Endodermal cell (in vitro differentiated cells): ENCODE measurements at regions not wholly inside any gene's neighbourhood (a gene's known extent, or its start where the extent isn't known, plus 50 kb on each side); places are given as distances from the start of the nearest gene placed in this dataset.

ENCODE experiments used
- DNase-seq: peaks from one replicate; pipeline ENCODE4 v3.0.0-alpha.2; 2017
- H3K27ac ChIP-seq: 2 replicates; pipeline ENCODE4 v1.5.1; 2013; ENCODE audit warnings: mild to moderate bottlenecking, low read depth, low read length, moderate library complexity
- H3K27me3 ChIP-seq: 2 replicates; pipeline ENCODE4 v1.6.1; 2013; ENCODE audit warnings: mild to moderate bottlenecking, low read length, moderate library complexity; ENCODE audit not compliant: insufficient read depth, control insufficient read depth, poor library complexity, severe bottlenecking
- H3K36me3 ChIP-seq: 2 replicates; pipeline ENCODE4 v1.7.0; 2013; ENCODE audit warnings: mild to moderate bottlenecking, low read length, moderate library complexity; ENCODE audit not compliant: control insufficient read depth, insufficient read depth
- H3K4me1 ChIP-seq: one replicate; pipeline ENCODE4 v1.7.0; 2013; ENCODE audit warnings: low read length; ENCODE audit not compliant: control insufficient read depth, insufficient read depth
- H3K4me3 ChIP-seq: 2 replicates; pipeline ENCODE4 v1.5.1; 2013; ENCODE audit warnings: mild to moderate bottlenecking, low read length, moderate library complexity
- H3K9ac ChIP-seq: 2 replicates; pipeline ENCODE4 v1.6.1; 2013; ENCODE audit warnings: mild to moderate bottlenecking, low read length, moderate library complexity; ENCODE audit not compliant: poor library complexity, severe bottlenecking; ENCODE audit errors: extremely low read depth
- H3K9me3 ChIP-seq: 2 replicates; pipeline ENCODE4 v1.6.1; 2013; ENCODE audit warnings: mild to moderate bottlenecking, low read length, moderate library complexity; ENCODE audit not compliant: control insufficient read depth
- H3K27ac Mint-ChIP-seq: 2 replicates; pipeline ENCODE4 v1.8.0; 2020; ENCODE audit warnings: mixed read lengths
- H3K27me3 Mint-ChIP-seq: 2 replicates; pipeline ENCODE4 v1.8.0; 2021; ENCODE audit warnings: mild to moderate bottlenecking, mixed read lengths; ENCODE audit not compliant: insufficient read depth
- H3K36me3 Mint-ChIP-seq: 2 replicates; pipeline ENCODE4 v1.8.0; 2020; ENCODE audit warnings: low read depth, mixed read lengths
- H3K4me1 Mint-ChIP-seq: 2 replicates; pipeline ENCODE4 v1.8.0; 2020; ENCODE audit warnings: mixed read lengths
- H3K4me3 Mint-ChIP-seq: 2 replicates; pipeline ENCODE4 v1.8.0; 2020; ENCODE audit warnings: mild to moderate bottlenecking, moderate library complexity, mixed read lengths
- H3K9me3 Mint-ChIP-seq: 2 replicates; pipeline ENCODE4 v1.8.0; 2020; ENCODE audit warnings: mild to moderate bottlenecking, mixed read lengths
- WGBS, 2 experiments: methylation state at CpG; one replicate each; pipeline versions ENCODE4 v1.1.5 to v1.1.7; 2013; ENCODE audit warnings: missing lambda C conversion rate in 2 of 2, mixed read lengths in 1 of 2; ENCODE audit not compliant: insufficient coverage in 1 of 2, insufficient read length in 1 of 2; 5-methylcytosine and 5-hydroxymethylcytosine counted together
- TF ChIP-seq, protein P1 (sequence below): fragments of 200-600 bp; sonication (generic); conservative IDR thresholded peaks from 2 replicates; pipeline ENCODE4 v1.5.0; 2021; ENCODE audit warnings: antibody characterized with exemption, mild to moderate bottlenecking

DNA sequence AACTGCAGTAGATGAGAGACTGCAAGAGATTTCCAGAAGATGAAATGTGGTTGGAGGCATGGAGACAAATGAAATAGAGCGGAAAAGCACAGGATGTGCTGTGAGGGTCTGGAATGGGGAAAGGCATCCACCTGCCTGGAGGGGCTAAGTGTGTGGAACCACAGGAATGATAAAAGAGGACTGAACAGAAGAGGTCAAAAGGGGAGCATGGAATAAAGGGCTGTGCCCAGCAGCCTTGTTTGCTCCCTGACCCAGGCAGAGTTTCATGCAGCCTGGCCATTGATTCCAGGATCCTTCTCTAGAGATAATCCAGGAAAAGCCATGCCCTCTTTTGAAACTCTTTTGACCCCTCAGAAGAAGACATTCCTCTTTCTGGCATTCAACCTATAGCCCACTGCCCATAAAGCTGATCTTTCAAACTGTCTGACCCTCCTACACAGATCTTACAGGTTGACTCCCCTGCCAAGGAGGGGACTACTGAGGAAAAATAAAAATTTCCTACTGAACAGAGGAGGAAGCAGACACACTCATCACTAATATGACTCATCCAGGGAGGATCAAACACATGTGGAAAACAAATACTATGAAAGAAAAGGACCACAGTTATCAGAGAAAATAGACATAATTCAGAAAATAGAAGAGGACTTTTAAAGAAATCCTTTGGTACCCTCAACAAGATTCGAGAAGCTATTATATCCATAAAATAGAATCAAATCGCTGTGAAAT, 273.5 kb upstream of the PCSK5 start:
- Mint-ChIP-seq H3K36me3 (no peaks in the 10 kb centered on the region), H3K4me1 (peaks cover 2% of the 10 kb centered on the region), H3K4me3 (no peak overlapping the region), H3K9me3 (peaks cover 7% of the 10 kb centered on the region), H3K27ac (no peak overlapping the region), H3K27me3 (no peaks in the 10 kb centered on the region)
- Histone ChIP-seq H3K27me3 (no peaks in the 10 kb centered on the region), H3K27ac (no peak overlapping the region), H3K4me3 (no peak overlapping the region), H3K4me1 (no peaks in the 10 kb centered on the region), H3K36me3 (no peaks in the 10 kb centered on the region), H3K9ac (no peak overlapping the region), H3K9me3 (no peaks in the 10 kb centered on the region)
- DNase-seq: no peak
- 96% methylated on average over 2 to 3 of the region's 3 CpGs for WGBS, 2 experiments
- TF ChIP-seq, protein P1, sequence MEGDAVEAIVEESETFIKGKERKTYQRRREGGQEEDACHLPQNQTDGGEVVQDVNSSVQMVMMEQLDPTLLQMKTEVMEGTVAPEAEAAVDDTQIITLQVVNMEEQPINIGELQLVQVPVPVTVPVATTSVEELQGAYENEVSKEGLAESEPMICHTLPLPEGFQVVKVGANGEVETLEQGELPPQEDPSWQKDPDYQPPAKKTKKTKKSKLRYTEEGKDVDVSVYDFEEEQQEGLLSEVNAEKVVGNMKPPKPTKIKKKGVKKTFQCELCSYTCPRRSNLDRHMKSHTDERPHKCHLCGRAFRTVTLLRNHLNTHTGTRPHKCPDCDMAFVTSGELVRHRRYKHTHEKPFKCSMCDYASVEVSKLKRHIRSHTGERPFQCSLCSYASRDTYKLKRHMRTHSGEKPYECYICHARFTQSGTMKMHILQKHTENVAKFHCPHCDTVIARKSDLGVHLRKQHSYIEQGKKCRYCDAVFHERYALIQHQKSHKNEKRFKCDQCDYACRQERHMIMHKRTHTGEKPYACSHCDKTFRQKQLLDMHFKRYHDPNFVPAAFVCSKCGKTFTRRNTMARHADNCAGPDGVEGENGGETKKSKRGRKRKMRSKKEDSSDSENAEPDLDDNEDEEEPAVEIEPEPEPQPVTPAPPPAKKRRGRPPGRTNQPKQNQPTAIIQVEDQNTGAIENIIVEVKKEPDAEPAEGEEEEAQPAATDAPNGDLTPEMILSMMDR: no peak

DNA sequence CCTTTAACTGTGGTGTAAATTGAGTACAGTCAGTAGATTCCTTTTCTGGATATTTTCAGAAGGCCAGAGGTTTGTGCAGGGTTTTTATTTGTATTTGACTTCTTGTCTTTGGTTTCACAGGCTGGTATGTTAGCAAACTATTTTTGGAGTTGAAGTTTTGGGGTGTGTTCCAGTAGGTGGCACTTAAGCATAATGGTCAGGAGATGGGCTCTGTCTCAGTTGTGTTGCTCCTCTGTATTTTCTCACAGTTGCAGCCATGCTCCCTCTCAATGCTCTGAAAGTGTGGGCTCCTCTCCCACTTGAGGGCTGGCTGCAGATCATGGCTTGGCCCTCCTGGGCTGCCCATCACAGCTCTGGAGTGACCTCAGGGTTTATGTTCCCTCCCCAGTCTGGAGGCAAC, 267.0 kb upstream of the PCSK5 start:
- no peaks in the 10 kb centered on the region for H3K27me3 Mint-ChIP-seq
- no peaks in the 10 kb centered on the region for H3K36me3 Mint-ChIP-seq
- no peaks in the 10 kb centered on the region for H3K27me3 ChIP-seq
- H3K4me3 Mint-ChIP-seq: no peak overlapping the region
- no peak for DNase-seq
- H3K9me3 Mint-ChIP-seq: peaks cover 7% of the 10 kb centered on the region
- no peak overlapping the region for H3K27ac Mint-ChIP-seq
- H3K9me3 ChIP-seq: no peaks in the 10 kb centered on the region
- no peak overlapping the region for H3K4me3 ChIP-seq
- no peak overlapping the region for H3K27ac ChIP-seq
- no peaks in the 10 kb centered on the region for H3K4me1 ChIP-seq
- H3K9ac ChIP-seq: no peak overlapping the region
- TF ChIP-seq, protein P1: no peak
- no peaks in the 10 kb centered on the region for H3K36me3 ChIP-seq
- no peaks in the 10 kb centered on the region for H3K4me1 Mint-ChIP-seq

DNA sequence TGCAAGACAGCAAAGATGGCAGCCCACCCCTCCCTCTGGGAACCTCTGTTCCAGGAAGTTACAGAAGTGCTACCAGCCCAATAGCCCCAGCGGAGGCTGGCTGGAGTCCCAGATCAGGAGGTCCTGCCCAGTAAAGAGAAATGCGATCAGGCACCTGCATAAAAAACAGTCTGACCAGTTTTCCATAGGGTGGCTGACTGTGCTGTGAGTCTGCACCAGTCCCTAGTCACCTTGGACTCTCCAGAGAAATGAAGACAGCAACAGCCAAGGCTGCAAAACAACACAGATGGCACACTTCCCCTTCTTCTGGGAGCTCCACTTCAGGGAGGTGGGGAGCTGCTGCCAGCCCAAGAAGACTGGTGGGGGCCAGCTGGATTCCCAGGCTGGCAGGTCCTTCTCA, 265.5 kb upstream of the PCSK5 start:
- no peak for DNase-seq
- H3K4me1 Mint-ChIP-seq: no peaks in the 10 kb centered on the region
- peaks cover 2% of the 10 kb centered on the region for H3K9me3 Mint-ChIP-seq
- no peaks in the 10 kb centered on the region for H3K9me3 ChIP-seq
- H3K4me1 ChIP-seq: no peaks in the 10 kb centered on the region
- no peaks in the 10 kb centered on the region for H3K27me3 ChIP-seq
- no peak overlapping the region for H3K27ac ChIP-seq
- no peak overlapping the region for H3K9ac ChIP-seq
- no peaks in the 10 kb centered on the region for H3K36me3 ChIP-seq
- TF ChIP-seq, protein P1: no peak
- H3K4me3 Mint-ChIP-seq: no peak overlapping the region
- no peaks in the 10 kb centered on the region for H3K36me3 Mint-ChIP-seq
- H3K27me3 Mint-ChIP-seq: no peaks in the 10 kb centered on the region
- H3K4me3 ChIP-seq: no peak overlapping the region
- H3K27ac Mint-ChIP-seq: no peak overlapping the region
- WGBS, 2 experiments: 94 to 96% methylated on average over 2 of the region's 2 CpGs
